ENCODE measurements at regions not wholly inside any gene's neighbourhood (a gene's known extent, or its start where the extent isn't known, plus 50 kb on each side); places are given as distances from the start of the nearest gene placed in this dataset.

DNA sequence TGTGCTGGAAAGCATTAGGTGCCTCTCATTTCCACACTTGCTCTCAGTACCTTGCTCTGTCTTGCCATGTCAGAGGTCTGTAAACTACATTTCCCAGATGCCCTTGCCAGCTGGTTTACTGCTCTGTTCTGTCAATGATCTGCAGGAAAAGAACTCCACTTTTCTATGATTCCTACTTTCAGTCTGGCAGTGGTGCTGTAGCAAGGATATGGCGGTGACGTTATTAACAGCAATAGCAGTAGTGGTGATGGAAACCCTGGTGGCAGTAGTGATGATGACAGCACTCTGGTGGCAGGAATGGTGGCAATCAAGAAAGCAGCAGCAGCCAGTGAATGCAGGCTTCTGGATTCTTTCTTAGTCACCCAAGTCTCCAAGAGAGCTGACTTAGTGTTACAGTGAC is 665.2 kb downstream of the DIPK2A start:
- Mint-ChIP-seq H3K36me3 (ENCODE audit: low read depth) (no peaks in the 10 kb centered on the region), H3K4me3 (no peak overlapping the region), H3K27me3 (ENCODE audit: insufficient read depth) (no peaks in the 10 kb centered on the region), H3K4me1 (ENCODE audit: low read depth) (no peaks in the 10 kb centered on the region), H3K27ac (no peak overlapping the region), H3K9me3 (no peaks in the 10 kb centered on the region)
- no peak for DNase-seq (ENCODE audit: low spot score)
- intact Hi-C loops (cut with micrococcal nuclease): no loop called here

DNA sequence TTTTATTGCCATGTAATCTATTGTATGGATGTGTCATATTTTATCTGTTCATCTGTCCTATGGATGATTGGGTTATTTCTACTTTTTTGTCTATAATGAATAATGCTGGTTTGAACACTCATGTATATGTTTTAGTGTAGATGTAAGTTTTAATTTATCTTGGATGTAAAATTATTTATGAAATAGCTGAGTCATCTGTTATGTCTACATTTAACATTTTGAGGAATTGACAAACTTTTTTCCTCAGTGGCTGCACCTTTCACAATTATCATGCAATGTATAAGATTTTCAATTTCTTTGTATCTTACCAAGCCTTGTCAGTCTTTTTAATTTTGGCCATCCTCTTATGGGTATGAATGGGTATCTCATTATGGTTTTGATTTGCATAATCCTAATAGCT is 666.4 kb downstream of the DIPK2A start:
- H3K9me3 Mint-ChIP-seq: no peaks in the 10 kb centered on the region
- H3K4me3 Mint-ChIP-seq: no peak overlapping the region
- H3K4me1 Mint-ChIP-seq (ENCODE audit: low read depth): no peaks in the 10 kb centered on the region
- H3K27ac Mint-ChIP-seq: no peak overlapping the region
- H3K27me3 Mint-ChIP-seq (ENCODE audit: insufficient read depth): no peaks in the 10 kb centered on the region
- intact Hi-C loops (cut with micrococcal nuclease): no loop called here
- no peak for DNase-seq (ENCODE audit: low spot score)
- no peaks in the 10 kb centered on the region for H3K36me3 Mint-ChIP-seq (ENCODE audit: low read depth)

DNA sequence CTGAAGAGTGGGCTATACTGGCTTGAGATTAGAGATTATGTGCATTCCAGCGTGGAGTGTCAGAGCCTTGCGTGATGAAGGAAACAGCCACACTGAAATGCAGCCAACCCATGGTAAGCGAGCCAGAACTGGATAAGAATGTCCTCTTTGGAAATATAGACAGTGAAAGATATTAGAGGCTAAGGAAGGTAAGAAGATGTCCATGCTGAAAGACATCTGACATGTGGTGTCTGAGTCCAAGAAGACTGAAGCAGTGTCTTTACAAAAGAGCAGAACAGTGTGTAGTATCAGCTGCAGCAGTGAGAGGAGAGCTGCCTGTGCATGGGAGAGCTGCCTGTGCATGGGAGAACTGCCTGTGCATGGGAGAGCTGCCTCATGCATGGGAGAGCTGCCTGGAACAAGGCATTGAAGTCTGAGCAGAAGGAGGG is 672.2 kb downstream of the DIPK2A start:
- intact Hi-C loops (cut with micrococcal nuclease): no loop called here
- no peaks in the 10 kb centered on the region for H3K36me3 Mint-ChIP-seq (ENCODE audit: low read depth)
- H3K9me3 Mint-ChIP-seq: no peaks in the 10 kb centered on the region
- H3K27ac Mint-ChIP-seq: no peak overlapping the region
- no peak for DNase-seq (ENCODE audit: low spot score)
- no peak overlapping the region for H3K4me3 Mint-ChIP-seq
- no peaks in the 10 kb centered on the region for H3K27me3 Mint-ChIP-seq (ENCODE audit: insufficient read depth)
- no peaks in the 10 kb centered on the region for H3K4me1 Mint-ChIP-seq (ENCODE audit: low read depth)

DNA sequence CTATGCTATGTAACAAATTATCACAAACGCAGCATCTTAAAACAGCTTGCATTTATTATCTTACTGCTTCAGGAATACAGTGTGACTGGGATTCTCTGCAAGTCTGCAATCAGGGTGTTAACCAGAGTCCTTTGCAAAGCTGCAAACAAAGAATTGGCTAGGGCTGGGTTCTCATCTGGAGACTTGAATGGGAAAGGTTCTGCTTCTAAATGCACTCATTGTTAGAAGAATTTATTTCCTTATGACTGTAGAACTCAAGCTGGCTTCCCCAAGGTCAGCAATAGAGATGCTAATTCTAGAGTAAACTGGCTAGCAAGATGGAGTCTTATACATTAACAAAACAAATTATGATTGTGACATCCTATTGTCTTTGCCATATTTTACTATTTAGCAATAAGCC is 673.7 kb downstream of the DIPK2A start:
- H3K27ac Mint-ChIP-seq: no peak overlapping the region
- H3K4me3 Mint-ChIP-seq: no peak overlapping the region
- intact Hi-C loops (cut with micrococcal nuclease): no loop called here
- no peaks in the 10 kb centered on the region for H3K4me1 Mint-ChIP-seq (ENCODE audit: low read depth)
- DNase-seq (ENCODE audit: low spot score): no peak
- no peaks in the 10 kb centered on the region for H3K9me3 Mint-ChIP-seq
- H3K36me3 Mint-ChIP-seq (ENCODE audit: low read depth): no peaks in the 10 kb centered on the region
- no peaks in the 10 kb centered on the region for H3K27me3 Mint-ChIP-seq (ENCODE audit: insufficient read depth)

DNA sequence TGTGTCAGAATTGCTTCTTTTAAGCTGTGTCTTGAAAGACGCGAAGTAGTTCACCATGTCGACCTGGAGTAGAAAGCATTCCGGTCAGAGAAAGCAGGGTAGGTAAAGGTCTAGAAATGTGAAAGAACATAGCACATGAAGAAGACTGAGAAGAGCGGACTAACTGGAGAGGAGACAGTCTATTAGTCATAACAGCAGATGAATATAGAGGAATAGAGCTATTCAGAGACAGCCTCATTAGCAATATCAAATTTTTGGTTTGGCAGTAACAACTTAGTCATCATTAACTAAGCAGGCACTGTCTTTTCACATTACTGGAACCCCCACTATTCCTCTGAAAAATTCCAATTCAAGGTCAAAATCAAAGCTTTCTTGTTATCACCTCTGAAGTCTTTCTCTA is 678.8 kb downstream of the DIPK2A start:
- no peaks in the 10 kb centered on the region for H3K9me3 Mint-ChIP-seq
- H3K27ac Mint-ChIP-seq: no peak overlapping the region
- H3K27me3 Mint-ChIP-seq (ENCODE audit: insufficient read depth): no peaks in the 10 kb centered on the region
- H3K4me1 Mint-ChIP-seq (ENCODE audit: low read depth): no peaks in the 10 kb centered on the region
- no peak overlapping the region for H3K4me3 Mint-ChIP-seq
- DNase-seq (ENCODE audit: low spot score): no peak
- intact Hi-C loops (cut with micrococcal nuclease): no loop called here
- no peaks in the 10 kb centered on the region for H3K36me3 Mint-ChIP-seq (ENCODE audit: low read depth)

DNA sequence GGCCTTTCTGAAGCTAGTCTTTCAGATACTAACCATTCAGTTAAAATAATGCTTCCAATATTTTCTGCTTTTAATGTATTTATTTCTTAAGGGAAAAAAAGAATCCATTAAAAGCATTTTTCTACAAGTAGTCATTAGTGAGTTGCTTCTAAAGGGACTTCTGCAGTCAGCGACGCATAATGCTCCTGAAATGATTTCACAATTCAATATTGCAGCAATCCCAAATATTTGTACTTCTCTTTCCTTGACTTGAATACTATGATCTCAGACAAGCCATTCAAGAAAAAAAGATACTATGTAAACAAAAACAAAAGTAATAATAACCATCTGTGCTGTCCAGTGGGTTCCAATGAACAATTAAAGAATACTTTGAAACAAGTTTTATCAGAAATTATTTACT is 681.0 kb downstream of the DIPK2A start:
- DNase-seq (ENCODE audit: low spot score): no peak
- intact Hi-C loops (cut with micrococcal nuclease): no loop called here
- no peak overlapping the region for H3K4me3 Mint-ChIP-seq
- H3K27me3 Mint-ChIP-seq (ENCODE audit: insufficient read depth): no peaks in the 10 kb centered on the region
- no peaks in the 10 kb centered on the region for H3K9me3 Mint-ChIP-seq
- no peaks in the 10 kb centered on the region for H3K36me3 Mint-ChIP-seq (ENCODE audit: low read depth)
- H3K4me1 Mint-ChIP-seq (ENCODE audit: low read depth): no peaks in the 10 kb centered on the region
- H3K27ac Mint-ChIP-seq: no peak overlapping the region

GRCh38 chr3:144655423-144655822 is 683.8 kb downstream of the DIPK2A start:
- Mint-ChIP-seq H3K36me3 (ENCODE audit: low read depth) (no peaks in the 10 kb centered on the region), H3K27me3 (ENCODE audit: insufficient read depth) (no peaks in the 10 kb centered on the region), H3K4me1 (ENCODE audit: low read depth) (no peaks in the 10 kb centered on the region), H3K4me3 (no peak overlapping the region), H3K27ac (no peak overlapping the region), H3K9me3 (no peaks in the 10 kb centered on the region)
- intact Hi-C loops (cut with micrococcal nuclease): no loop called here
- no peak for DNase-seq (ENCODE audit: low spot score)

GRCh38 chr3:144660186-144660585 is 688.6 kb downstream of the DIPK2A start:
- no peak for DNase-seq (ENCODE audit: low spot score)
- H3K4me1 Mint-ChIP-seq (ENCODE audit: low read depth): no peaks in the 10 kb centered on the region
- no peaks in the 10 kb centered on the region for H3K36me3 Mint-ChIP-seq (ENCODE audit: low read depth)
- no peak overlapping the region for H3K4me3 Mint-ChIP-seq
- H3K27ac Mint-ChIP-seq: no peak overlapping the region
- H3K9me3 Mint-ChIP-seq: peaks cover 9% of the 10 kb centered on the region
- intact Hi-C loops (cut with micrococcal nuclease): no loop called here
- H3K27me3 Mint-ChIP-seq (ENCODE audit: insufficient read depth): no peaks in the 10 kb centered on the region

- intact Hi-C loops (cut with micrococcal nuclease): no loop called here
- H3K27ac Mint-ChIP-seq: no peak overlapping the region
- H3K4me1 Mint-ChIP-seq (ENCODE audit: low read depth): no peaks in the 10 kb centered on the region
- no peak overlapping the region for H3K4me3 Mint-ChIP-seq
- peaks cover 14% of the 10 kb centered on the region for H3K9me3 Mint-ChIP-seq
- no peaks in the 10 kb centered on the region for H3K36me3 Mint-ChIP-seq (ENCODE audit: low read depth)
- no peaks in the 10 kb centered on the region for H3K27me3 Mint-ChIP-seq (ENCODE audit: insufficient read depth)
- DNase-seq (ENCODE audit: low spot score): no peak
Observed at GRCh38 chr3:144662729-144663128, 691.1 kb downstream of the DIPK2A start.

GRCh38 chr3:144663456-144664436 is 692.1 kb downstream of the DIPK2A start:
- intact Hi-C loops (cut with micrococcal nuclease): no loop called here
- no peak overlapping the region for H3K4me3 Mint-ChIP-seq
- H3K27ac Mint-ChIP-seq: no peak overlapping the region
- H3K4me1 Mint-ChIP-seq (ENCODE audit: low read depth): no peaks in the 10 kb centered on the region
- no peaks in the 10 kb centered on the region for H3K36me3 Mint-ChIP-seq (ENCODE audit: low read depth)
- peaks cover 14% of the 10 kb centered on the region for H3K9me3 Mint-ChIP-seq
- H3K27me3 Mint-ChIP-seq (ENCODE audit: insufficient read depth): no peaks in the 10 kb centered on the region
- no peak for DNase-seq (ENCODE audit: low spot score)

DNA sequence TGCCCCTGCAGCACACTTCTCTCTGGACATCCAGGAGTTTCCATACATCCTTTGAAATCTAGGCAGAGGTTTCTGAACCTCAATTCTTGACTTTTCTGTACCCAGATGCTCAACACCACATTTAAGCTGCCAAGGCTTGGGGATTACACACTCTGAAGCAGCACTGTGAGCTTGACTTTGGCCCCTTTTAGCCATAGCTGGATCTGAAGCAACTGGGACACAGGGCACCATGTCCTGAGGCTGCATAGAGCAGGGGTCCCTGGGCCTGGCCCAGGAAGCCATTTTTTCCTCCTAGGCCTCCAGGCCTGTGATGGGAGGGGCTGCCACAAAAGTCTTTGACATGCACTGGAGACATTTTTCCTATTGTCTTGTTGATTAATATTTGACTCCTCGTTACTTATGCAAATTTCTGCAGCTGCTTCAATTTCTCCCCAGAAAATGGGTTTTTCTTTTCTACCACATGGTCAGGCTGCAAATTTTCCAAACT is 694.0 kb downstream of the DIPK2A start:
- Mint-ChIP-seq H3K4me1 (ENCODE audit: low read depth) (no peaks in the 10 kb centered on the region), H3K4me3 (no peak overlapping the region), H3K27ac (no peak overlapping the region), H3K27me3 (ENCODE audit: insufficient read depth) (no peaks in the 10 kb centered on the region), H3K36me3 (ENCODE audit: low read depth) (no peaks in the 10 kb centered on the region), H3K9me3 (peaks cover 14% of the 10 kb centered on the region)
- no peak for DNase-seq (ENCODE audit: low spot score)
- intact Hi-C loops (cut with micrococcal nuclease): no loop called here

DNA sequence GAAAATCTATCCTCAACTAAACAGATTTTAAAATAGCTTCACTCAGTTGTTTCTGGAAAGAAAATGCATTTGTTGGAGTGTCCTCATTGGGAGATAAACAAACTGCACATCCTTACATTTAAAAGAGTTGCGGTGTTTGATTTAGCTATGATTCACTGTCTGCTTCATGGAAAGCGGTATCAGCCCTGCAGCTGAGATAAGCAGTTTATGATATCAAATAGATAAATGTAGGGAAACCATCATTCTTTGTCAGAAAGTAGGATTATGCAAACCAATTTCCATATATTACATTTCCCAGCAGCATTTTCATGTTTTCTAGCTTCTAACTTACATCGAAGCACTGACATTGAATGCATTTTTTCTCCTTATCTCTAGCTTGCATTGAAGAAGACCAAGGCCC is 698.9 kb downstream of the DIPK2A start:
- H3K36me3 Mint-ChIP-seq (ENCODE audit: low read depth): no peaks in the 10 kb centered on the region
- no peak overlapping the region for H3K27ac Mint-ChIP-seq
- no peaks in the 10 kb centered on the region for H3K4me1 Mint-ChIP-seq (ENCODE audit: low read depth)
- H3K27me3 Mint-ChIP-seq (ENCODE audit: insufficient read depth): no peaks in the 10 kb centered on the region
- peaks cover 6% of the 10 kb centered on the region for H3K9me3 Mint-ChIP-seq
- DNase-seq (ENCODE audit: low spot score): no peak
- intact Hi-C loops (cut with micrococcal nuclease): no loop called here
- no peak overlapping the region for H3K4me3 Mint-ChIP-seq

DNA sequence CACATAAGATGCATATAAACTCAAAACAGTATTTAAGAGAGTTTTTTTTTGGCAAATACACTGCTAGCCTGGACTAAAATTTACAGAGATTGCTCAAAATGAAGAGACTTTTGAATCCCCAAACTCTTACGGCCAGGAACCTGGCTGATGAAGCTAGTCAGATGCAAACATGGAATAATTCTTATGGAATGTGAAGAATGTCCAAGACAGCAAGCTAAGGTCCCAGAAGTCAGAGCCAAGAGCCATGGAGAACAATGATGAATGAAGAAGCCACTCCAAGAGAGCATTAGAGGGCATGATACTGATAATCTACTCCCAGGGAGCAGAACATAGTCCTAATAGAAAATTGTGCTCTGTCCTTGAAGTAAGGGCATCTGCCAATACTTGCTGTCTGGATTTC is 705.5 kb downstream of the DIPK2A start:
- Mint-ChIP-seq H3K36me3 (ENCODE audit: low read depth) (no peaks in the 10 kb centered on the region), H3K4me1 (ENCODE audit: low read depth) (no peaks in the 10 kb centered on the region), H3K27ac (no peak overlapping the region), H3K27me3 (ENCODE audit: insufficient read depth) (no peaks in the 10 kb centered on the region), H3K4me3 (no peak overlapping the region), H3K9me3 (no peaks in the 10 kb centered on the region)
- no peak for DNase-seq (ENCODE audit: low spot score)
- intact Hi-C loops (cut with micrococcal nuclease): no loop called here
